PC-9 (cell line): ENCODE measurements at regions not wholly inside any gene's neighbourhood (a gene's known extent, or its start where the extent isn't known, plus 50 kb on each side); places are given as distances from the start of the nearest gene placed in this dataset.

Source experiments
- BruUV-seq: library from RNA; stranded (reverse); fragments of 400-500 nt; replicated peaks from 2 replicates; lab custom pipeline; 2021; lab: Mats Ljungman, UMichigan
- CTCF ChIA-PET: fragments of 300-600 bp; sonication (Branson Sonifier 250); formaldehyde crosslinking; loops from one replicate; lab custom pipeline; 2022; ENCODE audit warnings: antibody characterized with exemption; lab: Charles Lee
- POLR2A ChIA-PET: fragments of 300-600 bp; sonication (Branson Sonifier 250); formaldehyde crosslinking; loops from one replicate; lab custom pipeline; 2022; ENCODE audit warnings: antibody characterized with exemption; ENCODE audit not compliant: unreplicated experiment; lab: Charles Lee
- DNase-seq, 2 experiments: peaks; one replicate each; pipeline versions ENCODE4 v3.0.0 to v3.0.0-alpha.2; 2015 to 2022; ENCODE audit warnings: mixed read lengths in 1 of 2
- H2AFZ ChIP-seq: fragments of 200-600 bp; sonication (generic); 2 replicates; pipeline ENCODE4 v1.8.1; 2017; ENCODE audit warnings: antibody characterized with exemption
- H3F3A ChIP-seq: fragments of 200-600 bp; sonication (generic); 2 replicates; pipeline ENCODE4 v1.8.1; 2017; ENCODE audit warnings: antibody characterized with exemption, mild to moderate bottlenecking, low read depth; ENCODE audit not compliant: insufficient read depth
- H3K27ac ChIP-seq: fragments of 200-600 bp; sonication (generic); 2 replicates; pipeline ENCODE4 v1.6.1; 2016; ENCODE audit warnings: mixed run types
- H3K27me3 ChIP-seq: fragments of 200-600 bp; sonication (generic); 2 replicates; pipeline ENCODE4 v1.6.1; 2016; ENCODE audit warnings: low read depth, mixed run types; ENCODE audit not compliant: insufficient read depth
- H3K36me3 ChIP-seq: fragments of 200-600 bp; sonication (generic); 2 replicates; pipeline ENCODE4 v1.6.1; 2016; ENCODE audit warnings: low read depth, mixed run types
- H3K4me1 ChIP-seq: fragments of 200-600 bp; sonication (generic); replicated peaks from 2 replicates; pipeline ENCODE4 v1.6.1; 2016; ENCODE audit warnings: mixed run types; ENCODE audit not compliant: insufficient read depth
- H3K4me2 ChIP-seq: fragments of 200-600 bp; sonication (generic); 2 replicates; pipeline ENCODE4 v1.6.1; 2017; ENCODE audit warnings: mixed run types
- H3K4me3 ChIP-seq: fragments of 200-600 bp; sonication (generic); 2 replicates; pipeline ENCODE4 v1.6.1; 2016; ENCODE audit warnings: mixed run types
- H3K79me2 ChIP-seq: fragments of 200-600 bp; sonication (generic); 2 replicates; pipeline ENCODE4 v1.6.1; 2017; ENCODE audit warnings: low read depth, mixed run types
- H3K9me2 ChIP-seq: fragments of 200-600 bp; sonication (generic); 2 replicates; pipeline ENCODE4 v1.8.1; 2017; ENCODE audit warnings: mild to moderate bottlenecking; ENCODE audit not compliant: insufficient read depth
- H3K9me3 ChIP-seq: fragments of 200-600 bp; sonication (generic); 2 replicates; pipeline ENCODE4 v1.8.1; 2016; ENCODE audit warnings: low read depth; ENCODE audit not compliant: insufficient read depth
- H4K20me1 ChIP-seq: fragments of 200-600 bp; sonication (generic); 2 replicates; pipeline ENCODE4 v1.8.1; 2017; ENCODE audit not compliant: insufficient read depth
- EZH2 ChIP-seq: fragments of 200-600 bp; sonication (generic); IDR thresholded peaks from 2 replicates; pipeline ENCODE4 v1.8.0; 2017; ENCODE audit warnings: antibody characterized with exemption, low read depth
- intact Hi-C: fragments of 100-400 bp; cut with micrococcal nuclease; formaldehyde crosslinking; loops from one replicate; pipeline ENCODE4 v1.10.0; 2022; ENCODE audit not compliant: unreplicated experiment
- TF ChIP-seq, protein P1 (sequence below): fragments of 200-600 bp; sonication (generic); conservative IDR thresholded peaks from 2 replicates; pipeline ENCODE4 v1.6.1; 2017; ENCODE audit warnings: mixed run types, antibody characterized with exemption, mild to moderate bottlenecking, moderate library complexity

DNA sequence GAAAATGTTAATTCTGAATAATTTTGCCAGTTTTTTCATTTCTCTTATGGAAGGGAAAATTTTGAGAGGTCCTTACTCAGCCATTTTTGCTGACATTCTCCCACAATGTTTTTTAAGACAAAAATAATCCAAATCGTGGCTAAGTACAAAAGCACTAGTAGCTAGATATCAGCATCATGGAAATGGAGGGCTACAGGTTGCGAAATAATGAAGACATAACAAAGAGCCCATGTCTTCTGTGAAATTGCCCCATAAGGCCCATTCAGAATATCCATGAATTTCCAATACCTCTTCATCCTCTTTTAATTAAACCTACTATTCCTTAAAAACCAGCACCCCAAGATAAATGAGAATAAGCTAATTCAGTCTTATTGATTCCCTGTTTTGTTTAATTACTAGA lies 107.4 kb downstream of the HNRNPD start:
- H3K4me1 ChIP-seq, result no peaks in the 10 kb centered on the region
- intact Hi-C loops, result loop anchor here (10.0 kb wide), 1 partner anchor 422 kb away; no protein-coding TSS in a partner anchor
- TF ChIP-seq, protein P1, sequence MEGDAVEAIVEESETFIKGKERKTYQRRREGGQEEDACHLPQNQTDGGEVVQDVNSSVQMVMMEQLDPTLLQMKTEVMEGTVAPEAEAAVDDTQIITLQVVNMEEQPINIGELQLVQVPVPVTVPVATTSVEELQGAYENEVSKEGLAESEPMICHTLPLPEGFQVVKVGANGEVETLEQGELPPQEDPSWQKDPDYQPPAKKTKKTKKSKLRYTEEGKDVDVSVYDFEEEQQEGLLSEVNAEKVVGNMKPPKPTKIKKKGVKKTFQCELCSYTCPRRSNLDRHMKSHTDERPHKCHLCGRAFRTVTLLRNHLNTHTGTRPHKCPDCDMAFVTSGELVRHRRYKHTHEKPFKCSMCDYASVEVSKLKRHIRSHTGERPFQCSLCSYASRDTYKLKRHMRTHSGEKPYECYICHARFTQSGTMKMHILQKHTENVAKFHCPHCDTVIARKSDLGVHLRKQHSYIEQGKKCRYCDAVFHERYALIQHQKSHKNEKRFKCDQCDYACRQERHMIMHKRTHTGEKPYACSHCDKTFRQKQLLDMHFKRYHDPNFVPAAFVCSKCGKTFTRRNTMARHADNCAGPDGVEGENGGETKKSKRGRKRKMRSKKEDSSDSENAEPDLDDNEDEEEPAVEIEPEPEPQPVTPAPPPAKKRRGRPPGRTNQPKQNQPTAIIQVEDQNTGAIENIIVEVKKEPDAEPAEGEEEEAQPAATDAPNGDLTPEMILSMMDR, result no peak
- no peak for TF ChIP-seq EZH2
- DNase-seq, result no peak
- no peaks in the 10 kb centered on the region for H3F3A ChIP-seq
- H3K9me3 ChIP-seq, result no peaks in the 10 kb centered on the region
- no peaks in the 10 kb centered on the region for H3K79me2 ChIP-seq
- no TSS peak for BruUV-seq
- no peaks in the 10 kb centered on the region for H4K20me1 ChIP-seq
- no peak overlapping the region for H2AFZ ChIP-seq
- no peak overlapping the region for H3K4me2 ChIP-seq
- H3K27ac ChIP-seq, result no peak overlapping the region
- H3K4me3 ChIP-seq, result no peak overlapping the region
- H3K27me3 ChIP-seq, result no peaks in the 10 kb centered on the region
- CTCF ChIA-PET, result interaction anchor here (0.6 kb wide), 1 partner anchor 323 kb away, joined by 3 read pairs; no protein-coding TSS in a partner anchor
- H3K9me2 ChIP-seq, result no peaks in the 10 kb centered on the region
- POLR2A ChIA-PET, result no interaction called here
- H3K36me3 ChIP-seq, result no peaks in the 10 kb centered on the region

DNA sequence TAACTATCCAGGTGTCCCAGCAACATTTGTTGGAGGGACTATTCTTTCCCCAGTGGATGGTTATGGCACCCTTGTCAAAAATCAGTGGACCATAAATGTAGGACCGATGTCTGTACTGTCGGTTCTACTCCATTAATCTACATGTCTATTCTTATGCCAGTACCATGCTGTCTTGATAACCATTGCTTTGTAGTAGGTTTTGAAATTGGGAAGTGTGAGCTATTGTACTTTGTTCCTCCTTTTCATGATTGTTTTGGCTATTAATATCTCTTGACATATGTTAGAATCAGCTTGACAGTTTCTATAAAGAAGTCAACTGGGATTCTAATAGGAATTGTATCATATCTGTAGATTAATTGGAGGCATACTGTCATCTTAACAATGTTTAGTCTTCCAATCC lies 112.7 kb downstream of the HNRNPD start:
- Histone ChIP-seq H3K4me1 (no peaks in the 10 kb centered on the region), H3F3A (no peaks in the 10 kb centered on the region), H3K4me3 (no peak overlapping the region), H2AFZ (no peak overlapping the region), H3K9me3 (no peaks in the 10 kb centered on the region), H3K27ac (no peak overlapping the region), H3K79me2 (no peaks in the 10 kb centered on the region), H3K36me3 (no peaks in the 10 kb centered on the region), H3K4me2 (no peak overlapping the region), H3K27me3 (no peaks in the 10 kb centered on the region), H4K20me1 (no peaks in the 10 kb centered on the region), H3K9me2 (no peaks in the 10 kb centered on the region)
- CTCF ChIA-PET, result no interaction called here
- BruUV-seq, result no TSS peak
- no peak for TF ChIP-seq EZH2
- TF ChIP-seq, protein P1, result no peak
- DNase-seq, result no peak
- POLR2A ChIA-PET, result no interaction called here
- intact Hi-C loops, result loop anchor here (10.0 kb wide), 1 partner anchor 416 kb away; no protein-coding TSS in a partner anchor

DNA sequence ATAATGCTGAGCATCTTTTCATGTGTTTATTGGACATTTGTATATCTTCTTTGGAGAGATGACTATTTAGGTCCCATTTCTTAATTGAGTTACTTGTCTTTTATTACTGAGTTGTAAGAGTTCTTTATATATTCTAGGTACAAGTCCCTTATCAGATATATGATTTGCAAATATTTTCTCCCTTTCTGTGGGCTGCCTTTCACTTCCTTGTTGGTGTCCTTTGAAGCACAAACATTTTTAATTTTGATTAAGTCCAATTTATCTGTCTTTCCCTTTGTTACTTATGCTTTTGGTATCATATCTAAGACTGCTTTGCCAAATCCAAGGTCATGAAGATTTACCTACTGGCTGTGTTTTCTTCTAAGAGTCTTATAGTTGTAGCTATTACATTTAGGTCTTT lies 113.2 kb downstream of the HNRNPD start:
- Histone ChIP-seq H3K4me2 (no peak overlapping the region), H2AFZ (no peak overlapping the region), H3K36me3 (no peaks in the 10 kb centered on the region), H3K4me1 (no peaks in the 10 kb centered on the region), H3K79me2 (no peaks in the 10 kb centered on the region), H3K27me3 (no peaks in the 10 kb centered on the region), H4K20me1 (no peaks in the 10 kb centered on the region), H3F3A (no peaks in the 10 kb centered on the region), H3K9me3 (no peaks in the 10 kb centered on the region), H3K4me3 (no peak overlapping the region), H3K9me2 (no peaks in the 10 kb centered on the region), H3K27ac (no peak overlapping the region)
- intact Hi-C loops, result loop anchor here (10.0 kb wide), 1 partner anchor 416 kb away; no protein-coding TSS in a partner anchor
- POLR2A ChIA-PET, result no interaction called here
- TF ChIP-seq, protein P1, result no peak
- CTCF ChIA-PET, result no interaction called here
- DNase-seq, result no peak
- BruUV-seq, result no TSS peak
